Mesenchymal stem cell (in vitro differentiated cells and primary cell): ENCODE measurements at regions not wholly inside any gene's neighbourhood (a gene's known extent, or its start where the extent isn't known, plus 50 kb on each side); places are given as distances from the start of the nearest gene placed in this dataset.

Experiments
- DNase-seq: peaks from one replicate; pipeline ENCODE4 v3.0.0-alpha.2; 2013
- H2AFZ ChIP-seq: one replicate; pipeline ENCODE4 v1.6.1; 2013; ENCODE audit warnings: low read depth, mild to moderate bottlenecking, control low read depth, inconsistent platforms, low read length, moderate library complexity
- H2AK5ac ChIP-seq: 2 replicates; pipeline ENCODE4 v1.6.1; 2013; ENCODE audit warnings: low read length, moderate library complexity, mild to moderate bottlenecking, inconsistent platforms; ENCODE audit not compliant: severe bottlenecking
- H2BK120ac ChIP-seq: one replicate; pipeline ENCODE4 v1.6.1; 2013; ENCODE audit warnings: low read depth, mild to moderate bottlenecking, inconsistent platforms, low read length, moderate library complexity
- H2BK12ac ChIP-seq, 2 experiments: one replicate each; pipeline ENCODE4 v1.6.1; 2013; ENCODE audit warnings: inconsistent platforms in 2 of 2, low read length in 2 of 2, mild to moderate bottlenecking in 2 of 2, moderate library complexity in 2 of 2, control low read depth in 1 of 2
- H2BK15ac ChIP-seq: one replicate; pipeline ENCODE4 v1.6.1; 2013; ENCODE audit warnings: mild to moderate bottlenecking, low read depth, inconsistent platforms; ENCODE audit not compliant: poor library complexity, severe bottlenecking
- H2BK5ac ChIP-seq: 2 replicates; pipeline ENCODE4 v1.6.1; 2013; ENCODE audit warnings: low read depth, mild to moderate bottlenecking, low read length, control low read depth, inconsistent platforms; ENCODE audit not compliant: poor library complexity, severe bottlenecking
- H3K14ac ChIP-seq, 2 experiments: one replicate each; pipeline ENCODE4 v1.6.1; 2013; ENCODE audit warnings: inconsistent platforms in 2 of 2, low read length in 2 of 2, control low read depth in 1 of 2, mild to moderate bottlenecking in 1 of 2, moderate library complexity in 1 of 2
- H3K18ac ChIP-seq, 2 experiments: one replicate each; pipeline ENCODE4 v1.6.1; 2013; ENCODE audit warnings: inconsistent platforms in 2 of 2, low read length in 2 of 2, control low read depth in 1 of 2, low read depth in 1 of 2, mild to moderate bottlenecking in 1 of 2
- H3K23ac ChIP-seq, 2 experiments: one replicate each; pipeline ENCODE4 v1.6.1; 2013; ENCODE audit warnings: inconsistent platforms in 2 of 2, low read length in 2 of 2, mild to moderate bottlenecking in 2 of 2, moderate library complexity in 2 of 2, control low read depth in 1 of 2
- H3K27ac ChIP-seq: 2 replicates; pipeline ENCODE4 v1.5.1; 2013; ENCODE audit warnings: mild to moderate bottlenecking, moderate library complexity, low read length, control low read depth, inconsistent platforms; ENCODE audit not compliant: poor library complexity, severe bottlenecking
- H3K27me3 ChIP-seq, 2 experiments: 2 replicates each; pipeline versions ENCODE4 v1.6.1 to v1.7.0; 2013; ENCODE audit warnings: low read length in 2 of 2, mild to moderate bottlenecking in 2 of 2, moderate library complexity in 2 of 2, control low read depth in 1 of 2, inconsistent platforms in 1 of 2; ENCODE audit not compliant: control insufficient read depth in 1 of 2, insufficient read depth in 1 of 2
- H3K36me3 ChIP-seq, 2 experiments: 2 replicates each; pipeline versions ENCODE4 v1.6.1 to v1.7.0; 2013; ENCODE audit warnings: low read length in 2 of 2, control low read depth in 1 of 2, inconsistent platforms in 1 of 2, low read depth in 1 of 2, mild to moderate bottlenecking in 1 of 2; ENCODE audit not compliant: insufficient read depth in 2 of 2, control insufficient read depth in 1 of 2
- H3K4ac ChIP-seq, 2 experiments: one replicate each; pipeline ENCODE4 v1.6.1; 2013; ENCODE audit warnings: inconsistent platforms in 2 of 2, low read length in 2 of 2, mild to moderate bottlenecking in 2 of 2, moderate library complexity in 2 of 2, control low read depth in 1 of 2, low read depth in 1 of 2
- H3K4me1 ChIP-seq: 2 replicates; pipeline ENCODE4 v1.6.1; 2013; ENCODE audit warnings: low read depth, low read length, control low read depth; ENCODE audit not compliant: control insufficient read depth, insufficient read depth
- H3K4me2 ChIP-seq: 2 replicates; pipeline ENCODE4 v1.6.1; 2013; ENCODE audit warnings: low read length, mild to moderate bottlenecking, inconsistent platforms; ENCODE audit not compliant: poor library complexity, severe bottlenecking
- H3K4me3 ChIP-seq, 2 experiments: 2 replicates each; pipeline versions ENCODE4 v1.5.1 to v1.7.0; 2013; ENCODE audit warnings: low read length in 2 of 2, mild to moderate bottlenecking in 2 of 2, control low read depth in 1 of 2, low read depth in 1 of 2; ENCODE audit not compliant: insufficient read depth in 1 of 2
- H3K79me1 ChIP-seq: replicated peaks from 2 replicates; pipeline ENCODE4 v1.6.1; 2013; ENCODE audit warnings: mild to moderate bottlenecking, control low read depth, low read length, inconsistent platforms; ENCODE audit not compliant: poor library complexity, severe bottlenecking
- H3K9ac ChIP-seq: 2 replicates; pipeline ENCODE4 v1.7.0; 2013; ENCODE audit warnings: mild to moderate bottlenecking, low read length, moderate library complexity
- H3K9me3 ChIP-seq: 2 replicates; pipeline ENCODE4 v1.7.0; 2013; ENCODE audit warnings: mild to moderate bottlenecking, low read length; ENCODE audit not compliant: control insufficient read depth
- H4K8ac ChIP-seq: one replicate; pipeline ENCODE4 v1.6.1; 2013; ENCODE audit warnings: inconsistent platforms, mild to moderate bottlenecking, low read length, moderate library complexity
- H4K91ac ChIP-seq: one replicate; pipeline ENCODE4 v1.6.1; 2013; ENCODE audit warnings: mild to moderate bottlenecking, low read length, inconsistent platforms
- WGBS: methylation state at CpG from one replicate; pipeline ENCODE4 v1.1.7; 2013; ENCODE audit warnings: mixed read lengths; 5-methylcytosine and 5-hydroxymethylcytosine counted together

GRCh38 chr10:78190051-78190825, 156.6 kb downstream of the RPS24 start:
- Histone ChIP-seq H3K4me3 (no peak overlapping the region), H3K9me3 (peaks cover 17% of the 10 kb centered on the region), H3K4me1 (peaks cover 5% of the 10 kb centered on the region), H2BK15ac (no peak overlapping the region), H3K4ac (no peak overlapping the region), H3K4me2 (no peak overlapping the region), H3K36me3 (no peaks in the 10 kb centered on the region), H2BK120ac (no peak overlapping the region), H3K9ac (no peak overlapping the region), H3K23ac (no peak overlapping the region), H4K91ac (no peak overlapping the region), H3K27ac (no peak overlapping the region), H2BK5ac (no peak overlapping the region), H4K8ac (no peak overlapping the region), H2AFZ (no peak overlapping the region), H2BK12ac (no peak overlapping the region), H2AK5ac (no peak overlapping the region), H3K18ac (no peak overlapping the region), H3K14ac (no peak overlapping the region), H3K79me1 (no peaks in the 10 kb centered on the region), H3K27me3 (peaks cover 0 to 17% of the 10 kb centered on the region in 2 experiments)
- no peak for DNase-seq
- 81% methylated on average over 9 of the region's 10 CpGs for WGBS

DNA sequence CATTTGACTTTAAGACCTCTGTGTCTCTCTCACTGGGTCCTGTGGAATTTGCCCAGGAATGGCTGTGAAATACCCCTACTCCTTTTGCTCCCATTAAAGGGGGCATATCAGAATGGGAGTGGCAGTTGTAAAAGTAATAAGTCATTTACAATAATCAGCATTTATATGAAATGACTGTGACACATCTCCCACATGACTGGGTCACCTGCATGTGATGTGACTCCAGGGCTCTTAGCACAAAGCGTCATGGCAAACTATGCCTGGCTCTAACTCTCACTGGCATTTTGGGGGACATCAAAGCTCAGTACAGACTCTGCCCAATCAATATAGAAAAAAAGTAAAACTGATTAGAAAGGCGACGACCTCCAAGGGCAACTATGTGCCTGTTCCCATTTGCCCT, 157.6 kb downstream of the RPS24 start:
- no peak overlapping the region for H3K4ac ChIP-seq
- peaks cover 3% of the 10 kb centered on the region for H3K4me1 ChIP-seq
- H3K27ac ChIP-seq: no peak overlapping the region
- no peak overlapping the region for H2BK15ac ChIP-seq
- H2BK12ac ChIP-seq: no peak overlapping the region
- no peak overlapping the region for H2AK5ac ChIP-seq
- H3K27me3 ChIP-seq: peaks cover 0 to 17% of the 10 kb centered on the region in 2 experiments
- no peak overlapping the region for H3K23ac ChIP-seq
- H3K14ac ChIP-seq: no peak overlapping the region
- no peak overlapping the region for H4K8ac ChIP-seq
- no peaks in the 10 kb centered on the region for H3K36me3 ChIP-seq
- WGBS: 95% methylated on average over 3 of the region's 3 CpGs
- peaks cover 17% of the 10 kb centered on the region for H3K9me3 ChIP-seq
- no peak overlapping the region for H2BK120ac ChIP-seq
- no peak overlapping the region for H3K4me3 ChIP-seq
- no peak overlapping the region for H4K91ac ChIP-seq
- H3K79me1 ChIP-seq: no peaks in the 10 kb centered on the region
- H3K9ac ChIP-seq: no peak overlapping the region
- H2AFZ ChIP-seq: no peak overlapping the region
- no peak overlapping the region for H2BK5ac ChIP-seq
- no peak overlapping the region for H3K4me2 ChIP-seq
- DNase-seq: no peak
- H3K18ac ChIP-seq: no peak overlapping the region

- no peak overlapping the region for H3K4me2 ChIP-seq
- H3K36me3 ChIP-seq: no peaks in the 10 kb centered on the region
- peaks cover 3% of the 10 kb centered on the region for H3K4me1 ChIP-seq
- no peak overlapping the region for H3K14ac ChIP-seq
- no peaks in the 10 kb centered on the region for H3K79me1 ChIP-seq
- H2BK5ac ChIP-seq: no peak overlapping the region
- no peak overlapping the region for H2BK12ac ChIP-seq
- H3K4ac ChIP-seq: no peak overlapping the region
- H3K9ac ChIP-seq: no peak overlapping the region
- H3K27me3 ChIP-seq: peaks cover 0 to 24% of the 10 kb centered on the region in 2 experiments
- H4K91ac ChIP-seq: no peak overlapping the region
- no peak for DNase-seq
- no peak overlapping the region for H2AFZ ChIP-seq
- no peak overlapping the region for H3K23ac ChIP-seq
- H3K9me3 ChIP-seq: peaks cover 10% of the 10 kb centered on the region
- WGBS: 100% methylated on average over 1 of the region's 1 CpG
- H4K8ac ChIP-seq: no peak overlapping the region
- no peak overlapping the region for H3K4me3 ChIP-seq
- H2BK15ac ChIP-seq: no peak overlapping the region
- H2BK120ac ChIP-seq: no peak overlapping the region
- H2AK5ac ChIP-seq: no peak overlapping the region
- no peak overlapping the region for H3K27ac ChIP-seq
- no peak overlapping the region for H3K18ac ChIP-seq
Measured at GRCh38 chr10:78193189-78193588, 159.5 kb downstream of the RPS24 start.

- H2BK120ac ChIP-seq: no peak overlapping the region
- no peak overlapping the region for H3K27ac ChIP-seq
- no peaks in the 10 kb centered on the region for H3K79me1 ChIP-seq
- H4K8ac ChIP-seq: no peak overlapping the region
- no peaks in the 10 kb centered on the region for H3K36me3 ChIP-seq
- H3K9ac ChIP-seq: no peak overlapping the region
- peaks cover 3% of the 10 kb centered on the region for H3K4me1 ChIP-seq
- no peak overlapping the region for H3K4ac ChIP-seq
- no peak overlapping the region for H3K14ac ChIP-seq
- no peak overlapping the region for H3K4me2 ChIP-seq
- H4K91ac ChIP-seq: no peak overlapping the region
- 70% methylated on average over 4 of the region's 4 CpGs for WGBS
- H2BK5ac ChIP-seq: no peak overlapping the region
- no peak overlapping the region for H3K18ac ChIP-seq
- no peak overlapping the region for H2AFZ ChIP-seq
- peaks cover 10% of the 10 kb centered on the region for H3K9me3 ChIP-seq
- H2AK5ac ChIP-seq: no peak overlapping the region
- no peak overlapping the region for H2BK15ac ChIP-seq
- DNase-seq: no peak
- H3K4me3 ChIP-seq: no peak overlapping the region
- peaks cover 0 to 31% of the 10 kb centered on the region in 2 experiments for H3K27me3 ChIP-seq
- H3K23ac ChIP-seq: no peak overlapping the region
- H2BK12ac ChIP-seq: no peak overlapping the region
Measured at GRCh38 chr10:78194050-78194449, 160.4 kb downstream of the RPS24 start.
